ENCODE measurements at regions not wholly inside any gene's neighbourhood (a gene's known extent, or its start where the extent isn't known, plus 50 kb on each side); places are given as distances from the start of the nearest gene placed in this dataset.

DNA sequence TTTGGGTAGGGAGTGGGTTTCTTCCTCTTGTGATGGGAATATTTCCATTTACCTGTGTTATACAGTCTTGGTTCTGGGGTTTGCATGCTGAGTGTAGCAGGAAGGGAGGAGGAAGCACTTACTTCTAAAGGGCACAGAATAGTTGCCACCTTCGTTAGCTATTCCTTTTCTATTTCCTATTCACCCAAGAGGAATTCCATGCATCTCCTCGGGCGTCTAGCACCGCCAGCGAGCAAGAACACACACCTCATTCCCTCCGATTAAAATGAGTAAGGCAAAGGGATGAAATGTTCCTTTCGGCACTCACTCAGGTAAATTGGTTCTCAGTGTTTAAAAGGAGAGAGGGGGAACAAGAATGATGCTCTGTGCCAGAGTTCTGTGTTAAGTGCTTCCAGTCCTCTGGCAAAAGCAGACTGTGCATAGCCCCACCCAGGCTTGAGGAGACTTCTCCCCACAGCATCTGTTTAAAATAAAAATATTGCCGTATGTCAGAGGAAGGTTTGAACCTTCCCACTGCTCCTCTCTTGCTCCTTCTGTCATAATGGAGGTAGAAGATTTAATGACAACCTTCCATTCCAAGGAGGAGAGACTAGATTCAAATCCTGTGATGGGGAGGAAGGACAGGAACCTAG, 351.4 kb downstream of the PTTG2 start:
- peak overlapping the region in 3 of 8 donors; percentile 6 to 88 (median 19) for H3K4me3 Mint-ChIP-seq
- no peaks in the 10 kb centered on the region for H3K9me3 ChIP-seq (ENCODE audit: control insufficient read depth in 1 of 2, low read length in 2 of 2)
- peak overlapping the region; percentile 33 for H3K27ac ChIP-seq (ENCODE audit: low read depth, low read length)
- ChIA-PET CTCF (ENCODE audit: partially characterized antibody) (interaction anchor here (0.9 to 4.5 kb wide), 6 partner anchors 8 to 364 kb away, joined by 3 to 41 read pairs (median 10); no protein-coding TSS in a partner anchor), POLR2A (ENCODE audit: partially characterized antibody) (interaction anchor here (2.4 to 2.5 kb wide), 2 partner anchors 8 to 363 kb away, joined by 11 to 27 read pairs; no protein-coding TSS in a partner anchor)
- H3K27me3 ChIP-seq (ENCODE audit: insufficient read depth, low read length) = no peaks in the 10 kb centered on the region
- H3K27ac Mint-ChIP-seq = peak overlapping the region; percentile 15 to 96 (median 84)
- H3K36me3 Mint-ChIP-seq = no peaks in the 10 kb centered on the region
- intact Hi-C loops (cut with micrococcal nuclease) = loop anchor here (2.0 to 10.0 kb wide), 4 partner anchors 69 to 733 kb away; no protein-coding TSS in a partner anchor
- DNase-seq = no peak
- H3K4me1 Mint-ChIP-seq = peaks cover 35 to 67% (median 47%) of the 10 kb centered on the region in 4 donors
- no peak overlapping the region for H3K4me3 ChIP-seq (ENCODE audit: low read length in 2 of 2)
- H3K9me3 Mint-ChIP-seq = no peaks in the 10 kb centered on the region
- no peaks in the 10 kb centered on the region for H3K36me3 ChIP-seq (ENCODE audit: insufficient read depth, low read length)
- peaks cover 45% of the 10 kb centered on the region for H3K4me1 ChIP-seq (ENCODE audit: insufficient read depth, low read length)
- H3K27me3 Mint-ChIP-seq = no peaks in the 10 kb centered on the region

GRCh38 chr4:38313175-38313574, 350.8 kb upstream of the KLF3 start:
- no peak overlapping the region for H3K4me3 ChIP-seq (ENCODE audit: low read length in 2 of 2)
- no peak for DNase-seq
- no peaks in the 10 kb centered on the region for H3K9me3 ChIP-seq (ENCODE audit: control insufficient read depth in 1 of 2, low read length in 2 of 2)
- ChIA-PET POLR2A (ENCODE audit: partially characterized antibody) (no interaction called here), CTCF (ENCODE audit: partially characterized antibody) (interaction anchor here (9.1 kb wide), 1 partner anchor 364 kb away, joined by 171 read pairs; no protein-coding TSS in a partner anchor)
- H3K9me3 Mint-ChIP-seq = no peaks in the 10 kb centered on the region
- H3K4me3 Mint-ChIP-seq = no peak overlapping the region
- H3K36me3 ChIP-seq (ENCODE audit: insufficient read depth, low read length) = no peaks in the 10 kb centered on the region
- H3K27ac ChIP-seq (ENCODE audit: low read depth, low read length) = no peak overlapping the region
- H3K36me3 Mint-ChIP-seq = no peaks in the 10 kb centered on the region
- peaks cover 32 to 69% (median 47%) of the 10 kb centered on the region in 4 donors for H3K4me1 Mint-ChIP-seq
- no peaks in the 10 kb centered on the region for H3K27me3 Mint-ChIP-seq
- H3K4me1 ChIP-seq (ENCODE audit: insufficient read depth, low read length) = peaks cover 38% of the 10 kb centered on the region
- no peaks in the 10 kb centered on the region for H3K27me3 ChIP-seq (ENCODE audit: insufficient read depth, low read length)
- intact Hi-C loops (cut with micrococcal nuclease) = loop anchor here (5.0 to 10.0 kb wide), 2 partner anchors 71 to 732 kb away; no protein-coding TSS in a partner anchor
- H3K27ac Mint-ChIP-seq = peak overlapping the region in 1 of 7 donors; percentile 84

DNA sequence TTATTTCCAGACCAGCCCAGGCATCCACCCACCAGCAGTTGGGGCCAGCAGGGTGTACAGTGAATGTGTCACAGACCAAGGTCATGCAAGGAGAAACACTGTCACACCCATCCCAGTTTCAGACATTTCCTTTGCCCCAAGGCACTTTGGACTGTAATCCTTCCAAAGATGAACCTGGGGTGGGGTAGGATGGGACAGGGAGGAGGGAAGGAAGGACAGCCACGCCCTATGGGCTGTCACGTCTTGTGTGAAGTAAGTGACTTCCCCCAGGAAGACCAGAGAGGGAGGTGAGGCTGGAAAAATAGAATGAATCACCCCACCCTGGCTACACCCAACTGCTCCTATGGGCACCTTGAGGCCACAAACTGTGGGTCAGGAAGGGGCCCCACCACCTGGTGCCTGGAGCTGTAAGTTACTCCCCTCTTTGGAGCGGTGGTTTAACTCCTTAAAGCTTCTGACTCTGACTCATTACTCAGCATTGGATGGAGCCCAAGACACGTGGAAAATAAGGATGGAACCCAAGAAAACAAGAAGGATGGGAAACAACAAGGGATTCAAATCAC, 349.9 kb upstream of the KLF3 start:
- H3K27ac ChIP-seq (ENCODE audit: low read depth, low read length) = no peak overlapping the region
- ChIA-PET POLR2A (ENCODE audit: partially characterized antibody) (interaction anchor here (1.3 kb wide), 1 partner anchor 340 kb away, joined by 4 read pairs; no protein-coding TSS in a partner anchor), CTCF (ENCODE audit: partially characterized antibody) (interaction anchor here (0.9 to 9.1 kb wide), 3 partner anchors 10 to 363 kb away, joined by 3 to 171 read pairs (median 3); no protein-coding TSS in a partner anchor)
- Mint-ChIP-seq H3K27me3 (no peaks in the 10 kb centered on the region), H3K27ac (peak overlapping the region in 1 of 7 donors; percentile 12), H3K9me3 (no peaks in the 10 kb centered on the region), H3K4me3 (no peak overlapping the region), H3K36me3 (no peaks in the 10 kb centered on the region), H3K4me1 (peaks cover 37 to 71% (median 48%) of the 10 kb centered on the region in 4 donors)
- DNase-seq = no peak
- no peaks in the 10 kb centered on the region for H3K27me3 ChIP-seq (ENCODE audit: insufficient read depth, low read length)
- H3K36me3 ChIP-seq (ENCODE audit: insufficient read depth, low read length) = no peaks in the 10 kb centered on the region
- no peaks in the 10 kb centered on the region for H3K9me3 ChIP-seq (ENCODE audit: control insufficient read depth in 1 of 2, low read length in 2 of 2)
- H3K4me1 ChIP-seq (ENCODE audit: insufficient read depth, low read length) = peaks cover 39% of the 10 kb centered on the region
- intact Hi-C loops (cut with micrococcal nuclease) = loop anchor here (5.0 to 10.0 kb wide), 2 partner anchors 72 to 731 kb away; no protein-coding TSS in a partner anchor
- H3K4me3 ChIP-seq (ENCODE audit: low read length in 2 of 2) = no peak overlapping the region

GRCh38 chr4:38314663-38315062, 349.3 kb upstream of the KLF3 start:
- Mint-ChIP-seq H3K27me3 (no peaks in the 10 kb centered on the region), H3K4me1 (peaks cover 37 to 71% (median 49%) of the 10 kb centered on the region in 4 donors), H3K9me3 (no peaks in the 10 kb centered on the region), H3K36me3 (no peaks in the 10 kb centered on the region), H3K27ac (no peak overlapping the region), H3K4me3 (no peak overlapping the region)
- H3K27me3 ChIP-seq (ENCODE audit: insufficient read depth, low read length) = no peaks in the 10 kb centered on the region
- H3K36me3 ChIP-seq (ENCODE audit: insufficient read depth, low read length) = no peaks in the 10 kb centered on the region
- ChIA-PET POLR2A (ENCODE audit: partially characterized antibody) (interaction anchor here (1.0 to 1.3 kb wide), 2 partner anchors 340 to 371 kb away, joined by 3 to 4 read pairs; no protein-coding TSS in a partner anchor), CTCF (ENCODE audit: partially characterized antibody) (interaction anchor here (0.9 to 9.1 kb wide), 3 partner anchors 11 to 362 kb away, joined by 3 to 171 read pairs (median 3); no protein-coding TSS in a partner anchor)
- peaks cover 39% of the 10 kb centered on the region for H3K4me1 ChIP-seq (ENCODE audit: insufficient read depth, low read length)
- no peaks in the 10 kb centered on the region for H3K9me3 ChIP-seq (ENCODE audit: control insufficient read depth in 1 of 2, low read length in 2 of 2)
- H3K27ac ChIP-seq (ENCODE audit: low read depth, low read length) = no peak overlapping the region
- intact Hi-C loops (cut with micrococcal nuclease) = loop anchor here (5.0 to 10.0 kb wide), 3 partner anchors 72 to 730 kb away; no protein-coding TSS in a partner anchor
- DNase-seq = no peak
- H3K4me3 ChIP-seq (ENCODE audit: low read length in 2 of 2) = no peak overlapping the region

DNA sequence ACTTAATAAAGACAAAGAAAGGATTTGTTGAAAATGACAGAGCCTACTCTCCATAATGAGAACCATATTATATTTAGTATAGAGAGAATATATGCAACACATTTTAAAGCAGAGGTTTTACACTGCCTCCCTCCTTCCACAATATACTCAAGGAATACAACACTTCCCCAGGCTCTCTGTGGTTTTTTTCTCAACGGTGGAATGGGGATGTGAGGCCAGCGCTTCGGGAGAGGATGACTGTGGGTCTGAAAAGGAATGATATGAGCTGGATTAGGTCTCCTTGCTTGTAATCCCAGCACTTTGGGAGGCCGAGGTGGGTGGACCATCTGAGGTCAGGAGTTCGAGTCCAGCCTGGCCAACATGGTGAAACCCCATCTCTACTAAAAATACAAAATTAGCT, 348.7 kb upstream of the KLF3 start:
- Mint-ChIP-seq H3K27ac (peak overlapping the region in 1 of 7 donors; percentile 53), H3K9me3 (no peaks in the 10 kb centered on the region), H3K4me1 (peaks cover 35 to 71% (median 50%) of the 10 kb centered on the region in 4 donors), H3K27me3 (no peaks in the 10 kb centered on the region), H3K4me3 (no peak overlapping the region), H3K36me3 (no peaks in the 10 kb centered on the region)
- Histone ChIP-seq H3K4me1 (ENCODE audit: insufficient read depth, low read length) (peaks cover 39% of the 10 kb centered on the region), H3K36me3 (ENCODE audit: insufficient read depth, low read length) (no peaks in the 10 kb centered on the region), H3K27ac (ENCODE audit: low read depth, low read length) (no peak overlapping the region), H3K4me3 (ENCODE audit: low read length in 2 of 2) (no peak overlapping the region), H3K27me3 (ENCODE audit: insufficient read depth, low read length) (no peaks in the 10 kb centered on the region), H3K9me3 (ENCODE audit: control insufficient read depth in 1 of 2, low read length in 2 of 2) (no peaks in the 10 kb centered on the region)
- intact Hi-C loops (cut with micrococcal nuclease) = loop anchor here (5.0 to 10.0 kb wide), 2 partner anchors 197 to 730 kb away; no protein-coding TSS in a partner anchor
- no peak for DNase-seq
- ChIA-PET POLR2A (ENCODE audit: partially characterized antibody) (interaction anchor here (1.0 to 6.9 kb wide), 3 partner anchors 339 to 370 kb away, joined by 3 to 70 read pairs (median 4); no protein-coding TSS in a partner anchor), CTCF (ENCODE audit: partially characterized antibody) (interaction anchor here (0.9 to 9.1 kb wide), 3 partner anchors 11 to 361 kb away, joined by 3 to 171 read pairs (median 3); no protein-coding TSS in a partner anchor)

DNA sequence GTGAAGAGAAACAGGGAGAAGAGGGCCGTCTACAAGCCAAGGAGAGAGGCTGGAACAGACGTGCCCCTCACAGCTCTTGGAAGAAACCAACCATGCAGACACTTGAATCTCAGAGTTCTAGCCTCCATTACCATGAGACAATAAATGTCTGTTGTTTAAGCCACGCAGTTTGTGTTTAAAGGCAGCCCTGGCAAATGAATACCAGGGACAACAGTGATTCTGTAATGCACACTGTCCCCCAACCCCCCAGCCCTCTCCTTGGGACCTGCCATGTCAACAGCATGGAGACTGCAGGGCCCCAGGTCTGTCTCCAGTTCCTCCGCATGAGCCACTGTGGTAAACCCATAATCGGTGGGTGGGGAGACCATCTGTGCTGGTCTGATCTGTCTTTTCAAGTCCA, 348.0 kb upstream of the KLF3 start:
- no peak overlapping the region for H3K4me3 ChIP-seq (ENCODE audit: low read length in 2 of 2)
- DNase-seq = no peak
- intact Hi-C loops (cut with micrococcal nuclease) = loop anchor here (5.0 to 10.0 kb wide), 2 partner anchors 196 to 729 kb away; no protein-coding TSS in a partner anchor
- H3K4me1 ChIP-seq (ENCODE audit: insufficient read depth, low read length) = peaks cover 40% of the 10 kb centered on the region
- CTCF ChIA-PET (ENCODE audit: partially characterized antibody) = interaction anchor here (1.1 to 9.1 kb wide), 3 partner anchors 136 to 416 kb away, joined by 3 to 171 read pairs (median 78); no protein-coding TSS in a partner anchor
- Mint-ChIP-seq H3K9me3 (no peaks in the 10 kb centered on the region), H3K36me3 (no peaks in the 10 kb centered on the region), H3K27me3 (no peaks in the 10 kb centered on the region), H3K4me1 (peaks cover 32 to 71% (median 48%) of the 10 kb centered on the region in 4 donors), H3K4me3 (no peak overlapping the region), H3K27ac (peak overlapping the region in 1 of 7 donors; percentile 37)
- no peak overlapping the region for H3K27ac ChIP-seq (ENCODE audit: low read depth, low read length)
- POLR2A ChIA-PET (ENCODE audit: partially characterized antibody) = interaction anchor here (1.7 to 6.9 kb wide), 2 partner anchors 139 to 351 kb away, joined by 5 to 70 read pairs; no protein-coding TSS in a partner anchor
- no peaks in the 10 kb centered on the region for H3K27me3 ChIP-seq (ENCODE audit: insufficient read depth, low read length)
- no peaks in the 10 kb centered on the region for H3K9me3 ChIP-seq (ENCODE audit: control insufficient read depth in 1 of 2, low read length in 2 of 2)
- H3K36me3 ChIP-seq (ENCODE audit: insufficient read depth, low read length) = no peaks in the 10 kb centered on the region

All from CD4-positive, alpha-beta memory T cell (primary cell).